Thyroid gland (tissue), 4 donors: ENCODE measurements at regions not wholly inside any gene's neighbourhood (a gene's known extent, or its start where the extent isn't known, plus 50 kb on each side); places are given as distances from the start of the nearest gene placed in this dataset.

Experiments used
- DNase-seq, 2 donors: peaks; one replicate each; pipeline ENCODE4 v3.0.0-alpha.2; 2019
- H3K27ac ChIP-seq, 3 donors: fragments of 200-600 bp; sonication (generic); 1 replicate in 2 of 3; 2 replicates in 1 of 3; pipeline ENCODE4 v1.5.1; 2016 to 2019; ENCODE audit warnings: mild to moderate bottlenecking in 1 of 3, moderate library complexity in 1 of 3
- H3K27me3 ChIP-seq: fragments of 200-600 bp; sonication (generic); one replicate; pipeline ENCODE4 v1.5.1; 2019
- H3K36me3 ChIP-seq, 2 donors: fragments of 200-600 bp; sonication (generic); one replicate each; pipeline ENCODE4 v1.5.1; 2016 to 2019
- H3K4me1 ChIP-seq, 2 donors: fragments of 200-600 bp; sonication (generic); one replicate each; pipeline ENCODE4 v1.5.1; 2017 to 2019
- H3K4me3 ChIP-seq, 3 donors: fragments of 200-600 bp; sonication (generic); replicated peaks in 1 of 3; 1 replicate in 2 of 3; 2 replicates in 1 of 3; pipeline ENCODE4 v1.5.1; 2016; ENCODE audit warnings: mild to moderate bottlenecking in 1 of 3
- H3K9me3 ChIP-seq: fragments of 200-600 bp; sonication (generic); one replicate; pipeline ENCODE4 v1.5.1; 2017
- POLR2A ChIP-seq, 2 donors: fragments of 450-650 bp; IDR thresholded peaks; one replicate each; pipeline ENCODE4 v1.6.1; 2017; ENCODE audit warnings: antibody characterized with exemption in 2 of 2, mild to moderate bottlenecking in 2 of 2, moderate library complexity in 1 of 2
- WGBS, 2 donors: methylation state at CpG; one replicate each; pipeline ENCODE4 v1.1.5; 2017; 5-methylcytosine and 5-hydroxymethylcytosine counted together
- intact Hi-C: fragments of 100-400 bp; cut with DNase I; formaldehyde crosslinking; loops from one replicate; pipeline ENCODE4 v1.15.1; 2023
- TF ChIP-seq, protein P1 (sequence below), 6 experiments: fragments of 200-600 bp in 3 of 6; fragments of 450-650 bp in 3 of 6; sonication (generic) in 3 of 6; IDR thresholded peaks; one replicate each; pipeline ENCODE4 v1.5.1; 2016 to 2019; ENCODE audit warnings: antibody characterized with exemption in 6 of 6, mild to moderate bottlenecking in 2 of 6, inconsistent platforms in 1 of 6, moderate library complexity in 1 of 6

- DNase-seq: no peak
- no peaks in the 10 kb centered on the region for H3K4me1 ChIP-seq
- no peak overlapping the region for H3K27ac ChIP-seq
- no peaks in the 10 kb centered on the region for H3K27me3 ChIP-seq
- 88 to 89% methylated on average over 5 to 15 of the region's 15 CpGs for WGBS, 2 donors
- TF ChIP-seq POLR2A (IDR thresholded peaks at IDR 0.05): no peak
- TF ChIP-seq, protein P1, sequence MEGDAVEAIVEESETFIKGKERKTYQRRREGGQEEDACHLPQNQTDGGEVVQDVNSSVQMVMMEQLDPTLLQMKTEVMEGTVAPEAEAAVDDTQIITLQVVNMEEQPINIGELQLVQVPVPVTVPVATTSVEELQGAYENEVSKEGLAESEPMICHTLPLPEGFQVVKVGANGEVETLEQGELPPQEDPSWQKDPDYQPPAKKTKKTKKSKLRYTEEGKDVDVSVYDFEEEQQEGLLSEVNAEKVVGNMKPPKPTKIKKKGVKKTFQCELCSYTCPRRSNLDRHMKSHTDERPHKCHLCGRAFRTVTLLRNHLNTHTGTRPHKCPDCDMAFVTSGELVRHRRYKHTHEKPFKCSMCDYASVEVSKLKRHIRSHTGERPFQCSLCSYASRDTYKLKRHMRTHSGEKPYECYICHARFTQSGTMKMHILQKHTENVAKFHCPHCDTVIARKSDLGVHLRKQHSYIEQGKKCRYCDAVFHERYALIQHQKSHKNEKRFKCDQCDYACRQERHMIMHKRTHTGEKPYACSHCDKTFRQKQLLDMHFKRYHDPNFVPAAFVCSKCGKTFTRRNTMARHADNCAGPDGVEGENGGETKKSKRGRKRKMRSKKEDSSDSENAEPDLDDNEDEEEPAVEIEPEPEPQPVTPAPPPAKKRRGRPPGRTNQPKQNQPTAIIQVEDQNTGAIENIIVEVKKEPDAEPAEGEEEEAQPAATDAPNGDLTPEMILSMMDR (IDR thresholded peaks at IDR 0.05): no peak
- no peak overlapping the region for H3K4me3 ChIP-seq
- H3K36me3 ChIP-seq: no peaks in the 10 kb centered on the region
- intact Hi-C loops: no loop called here
- no peaks in the 10 kb centered on the region for H3K9me3 ChIP-seq
These were observed 85.6 kb upstream of the ARAP3 start for GRCh38 chr5:141767671-141768070.

DNA sequence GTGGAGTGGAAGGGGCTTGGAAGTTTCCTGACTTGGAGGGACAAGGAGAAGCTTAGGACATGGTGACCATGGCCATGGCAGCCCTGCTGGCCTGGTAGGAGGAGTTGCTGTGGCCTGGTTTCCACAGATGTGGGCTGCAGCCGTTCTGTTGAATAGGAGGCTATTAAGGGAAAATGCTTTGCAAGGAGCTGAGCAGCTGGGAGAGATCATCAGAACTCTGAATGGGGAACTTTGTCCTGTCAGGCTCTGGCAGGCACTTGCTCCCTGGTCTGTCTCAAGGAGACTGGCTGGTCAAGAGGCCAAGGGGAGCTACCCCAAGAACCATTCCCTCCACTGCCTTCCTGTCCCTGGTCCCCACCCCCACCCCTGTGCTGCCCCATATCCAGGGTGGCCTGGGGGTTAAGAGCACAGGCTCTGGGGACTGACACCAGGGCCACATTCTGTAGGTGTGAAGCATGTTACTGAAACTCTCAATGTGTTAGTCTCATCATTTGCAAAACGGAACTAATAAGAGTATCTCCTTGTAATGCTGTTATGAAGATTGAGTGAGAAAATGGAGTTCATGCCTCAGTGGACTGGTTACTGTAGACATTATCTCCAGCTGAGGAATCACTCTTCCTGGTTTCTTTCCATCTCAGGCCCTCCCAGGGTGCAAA, 84.0 kb upstream of the ARAP3 start:
- no peaks in the 10 kb centered on the region for H3K36me3 ChIP-seq
- H3K9me3 ChIP-seq: no peaks in the 10 kb centered on the region
- WGBS, 2 donors: 68 to 74% methylated on average over 2 of the region's 2 CpGs
- H3K27ac ChIP-seq: no peak overlapping the region
- no peak for TF ChIP-seq POLR2A (IDR thresholded peaks at IDR 0.05)
- TF ChIP-seq, protein P1 (IDR thresholded peaks at IDR 0.05): no peak
- H3K4me1 ChIP-seq: no peaks in the 10 kb centered on the region
- intact Hi-C loops: no loop called here
- H3K4me3 ChIP-seq: no peak overlapping the region
- no peaks in the 10 kb centered on the region for H3K27me3 ChIP-seq
- DNase-seq: no peak

DNA sequence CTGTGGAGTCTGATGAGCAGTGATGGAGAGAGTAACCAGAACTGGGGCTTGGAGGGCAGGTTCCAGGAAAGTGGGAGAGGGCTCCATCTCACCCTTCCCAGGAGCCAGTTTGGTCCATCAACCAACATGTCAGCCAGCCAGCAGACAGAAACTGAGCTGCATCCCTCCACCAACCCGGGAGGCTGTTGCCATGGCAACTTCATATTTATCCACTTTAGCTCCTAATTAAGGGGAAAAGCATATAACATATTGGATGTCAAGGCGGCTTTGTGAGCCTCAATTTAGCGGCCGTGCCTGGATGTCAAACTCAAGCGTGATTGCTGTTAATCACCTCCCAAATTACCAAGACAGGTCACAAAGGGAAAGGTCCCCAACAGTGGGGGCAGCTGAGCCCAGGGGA, 81.5 kb upstream of the ARAP3 start:
- DNase-seq: no peak
- H3K27ac ChIP-seq: no peak overlapping the region
- intact Hi-C loops: no loop called here
- no peaks in the 10 kb centered on the region for H3K36me3 ChIP-seq
- no peaks in the 10 kb centered on the region for H3K4me1 ChIP-seq
- TF ChIP-seq POLR2A (IDR thresholded peaks at IDR 0.05): no peak
- TF ChIP-seq, protein P1 (IDR thresholded peaks at IDR 0.05): no peak
- 69 to 77% methylated on average over 5 of the region's 5 CpGs for WGBS, 2 donors
- H3K4me3 ChIP-seq: no peak overlapping the region
- H3K27me3 ChIP-seq: no peaks in the 10 kb centered on the region
- no peaks in the 10 kb centered on the region for H3K9me3 ChIP-seq

GRCh38 chr5:141762790-141763368, 80.8 kb upstream of the ARAP3 start:
- TF ChIP-seq, protein P1 (IDR thresholded peaks at IDR 0.05): no peak
- TF ChIP-seq POLR2A (IDR thresholded peaks at IDR 0.05): no peak
- no peak overlapping the region for H3K4me3 ChIP-seq

DNA sequence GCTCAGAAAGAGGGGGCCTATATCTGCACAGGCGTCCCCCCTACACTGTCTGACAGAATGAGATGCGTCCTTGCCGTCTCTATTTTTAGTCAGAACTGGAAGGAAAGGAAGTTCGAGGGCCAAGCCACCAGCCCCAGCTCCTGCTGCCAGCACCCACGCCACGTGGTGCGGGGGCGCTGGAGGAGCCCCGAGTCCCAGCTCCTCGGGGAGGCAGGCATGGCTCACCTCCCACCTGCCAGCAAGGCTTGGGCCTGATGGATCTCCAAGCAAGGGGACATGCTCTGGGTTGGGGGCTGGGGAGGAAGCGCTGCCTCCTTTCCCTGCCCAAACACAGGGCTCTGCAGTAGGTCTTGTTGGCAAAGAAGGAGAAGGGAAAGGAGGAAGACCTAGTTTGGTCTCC, 80.3 kb upstream of the ARAP3 start:
- no peak for TF ChIP-seq POLR2A (IDR thresholded peaks at IDR 0.05)
- TF ChIP-seq, protein P1 (IDR thresholded peaks at IDR 0.05): no peak
- Histone ChIP-seq H3K4me3 (no peak overlapping the region), H3K9me3 (no peaks in the 10 kb centered on the region), H3K36me3 (no peaks in the 10 kb centered on the region), H3K27ac (no peak overlapping the region), H3K4me1 (no peaks in the 10 kb centered on the region), H3K27me3 (no peaks in the 10 kb centered on the region)
- DNase-seq: no peak
- intact Hi-C loops: no loop called here
- WGBS, 2 donors: 54 to 76% methylated on average over 7 to 8 of the region's 11 CpGs

More at GRCh38 chr5:141762790-141763368, 80.8 kb upstream of the ARAP3 start:
- Histone ChIP-seq H3K27me3 (no peaks in the 10 kb centered on the region), H3K4me1 (no peaks in the 10 kb centered on the region), H3K9me3 (no peaks in the 10 kb centered on the region), H3K27ac (no peak overlapping the region), H3K36me3 (no peaks in the 10 kb centered on the region)
- WGBS, 2 donors: 78 to 80% methylated on average over 8 of the region's 8 CpGs
- DNase-seq: no peak
- intact Hi-C loops: no loop called here
